ENCODE measurements at regions not wholly inside any gene's neighbourhood (a gene's known extent, or its start where the extent isn't known, plus 50 kb on each side); places are given as distances from the start of the nearest gene placed in this dataset.

GRCh38 chr15:62757535-62757934 lies 285.0 kb upstream of the TPM1 start:
- TF ChIP-seq POLR2A (IDR thresholded peaks at IDR 0.05) = no peak
- TF ChIP-seq, protein P1, sequence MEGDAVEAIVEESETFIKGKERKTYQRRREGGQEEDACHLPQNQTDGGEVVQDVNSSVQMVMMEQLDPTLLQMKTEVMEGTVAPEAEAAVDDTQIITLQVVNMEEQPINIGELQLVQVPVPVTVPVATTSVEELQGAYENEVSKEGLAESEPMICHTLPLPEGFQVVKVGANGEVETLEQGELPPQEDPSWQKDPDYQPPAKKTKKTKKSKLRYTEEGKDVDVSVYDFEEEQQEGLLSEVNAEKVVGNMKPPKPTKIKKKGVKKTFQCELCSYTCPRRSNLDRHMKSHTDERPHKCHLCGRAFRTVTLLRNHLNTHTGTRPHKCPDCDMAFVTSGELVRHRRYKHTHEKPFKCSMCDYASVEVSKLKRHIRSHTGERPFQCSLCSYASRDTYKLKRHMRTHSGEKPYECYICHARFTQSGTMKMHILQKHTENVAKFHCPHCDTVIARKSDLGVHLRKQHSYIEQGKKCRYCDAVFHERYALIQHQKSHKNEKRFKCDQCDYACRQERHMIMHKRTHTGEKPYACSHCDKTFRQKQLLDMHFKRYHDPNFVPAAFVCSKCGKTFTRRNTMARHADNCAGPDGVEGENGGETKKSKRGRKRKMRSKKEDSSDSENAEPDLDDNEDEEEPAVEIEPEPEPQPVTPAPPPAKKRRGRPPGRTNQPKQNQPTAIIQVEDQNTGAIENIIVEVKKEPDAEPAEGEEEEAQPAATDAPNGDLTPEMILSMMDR (IDR thresholded peaks at IDR 0.05) = no peak

Data from heart left ventricle (tissue), 13 donors.